ENCODE measurements at regions not wholly inside any gene's neighbourhood (a gene's known extent, or its start where the extent isn't known, plus 50 kb on each side); places are given as distances from the start of the nearest gene placed in this dataset.
A peak's percentile ranks its signal among the peaks of the same experiment; 100 is the strongest.

GRCh38 chr11:42237701-42238235 is 778.3 kb upstream of the LRRC4C start:
- intact Hi-C loops (cut with DNase I) = no loop called here
- DNase-seq = no peak

- no peak for DNase-seq
These were observed 779.7 kb upstream of the LRRC4C start for GRCh38 chr11:42239188-42239587.

GRCh38 chr11:42243385-42243784 is 783.9 kb upstream of the LRRC4C start:
- intact Hi-C loops (cut with DNase I) = no loop called here
- DNase-seq = no peak

More at GRCh38 chr11:42239188-42239587, 779.7 kb upstream of the LRRC4C start:
- intact Hi-C loops (cut with DNase I) = no loop called here

GRCh38 chr11:42244376-42244775 is 784.9 kb upstream of the LRRC4C start:
- intact Hi-C loops (cut with DNase I) = no loop called here
- DNase-seq = no peak

GRCh38 chr11:42249401-42249800 is 789.9 kb upstream of the LRRC4C start:
- intact Hi-C loops (cut with DNase I) = no loop called here
- DNase-seq = no peak

- DNase-seq = no peak
- intact Hi-C loops (cut with DNase I) = no loop called here
These were observed 790.5 kb upstream of the LRRC4C start for GRCh38 chr11:42249956-42250355.

- DNase-seq = no peak
- intact Hi-C loops (cut with DNase I) = no loop called here
These were observed 792.5 kb upstream of the LRRC4C start for GRCh38 chr11:42251984-42252383.

GRCh38 chr11:42253156-42253555 is 793.7 kb upstream of the LRRC4C start:
- DNase-seq = no peak
- intact Hi-C loops (cut with DNase I) = no loop called here

- DNase-seq = no peak
- intact Hi-C loops (cut with DNase I) = no loop called here
These were observed 796.5 kb upstream of the LRRC4C start for GRCh38 chr11:42255906-42256305.

- intact Hi-C loops (cut with DNase I) = no loop called here
These were observed 798.1 kb upstream of the LRRC4C start for GRCh38 chr11:42257534-42257933.

GRCh38 chr11:42265072-42265471 is 805.6 kb upstream of the LRRC4C start:
- DNase-seq = no peak
- intact Hi-C loops (cut with DNase I) = no loop called here

More at GRCh38 chr11:42257534-42257933, 798.1 kb upstream of the LRRC4C start:
- DNase-seq = peak in 2 of 42 donors; percentile 8 to 12

- no peak for DNase-seq
- intact Hi-C loops (cut with DNase I) = no loop called here
These were observed 811.9 kb upstream of the LRRC4C start for GRCh38 chr11:42271306-42271705.

- DNase-seq = no peak
- intact Hi-C loops (cut with DNase I) = no loop called here
These were observed 814.5 kb upstream of the LRRC4C start for GRCh38 chr11:42273977-42274376.

GRCh38 chr11:42296910-42297309 is 837.5 kb upstream of the LRRC4C start:
- no peak for DNase-seq
- intact Hi-C loops (cut with DNase I) = no loop called here

GRCh38 chr11:42299780-42300179 is 840.3 kb upstream of the LRRC4C start:
- no peak for DNase-seq
- intact Hi-C loops (cut with DNase I) = no loop called here

GRCh38 chr11:42301777-42302176 is 842.3 kb upstream of the LRRC4C start:
- no peak for DNase-seq
- intact Hi-C loops (cut with DNase I) = no loop called here

GRCh38 chr11:42311514-42311913 is 852.1 kb upstream of the LRRC4C start:
- intact Hi-C loops (cut with DNase I) = no loop called here
- peak in 3 of 42 donors; percentile 4 to 14 (median 8) for DNase-seq

- no peak for DNase-seq
- intact Hi-C loops (cut with DNase I) = no loop called here
These were observed 852.5 kb upstream of the LRRC4C start for GRCh38 chr11:42311944-42312343.

GRCh38 chr11:42315267-42315666 is 855.8 kb upstream of the LRRC4C start:
- no peak for DNase-seq

GRCh38 chr11:42315846-42316245 is 856.4 kb upstream of the LRRC4C start:
- intact Hi-C loops (cut with DNase I) = no loop called here
- DNase-seq = no peak

More at GRCh38 chr11:42315267-42315666, 855.8 kb upstream of the LRRC4C start:
- intact Hi-C loops (cut with DNase I) = no loop called here

GRCh38 chr11:42319921-42320320 is 860.5 kb upstream of the LRRC4C start:
- DNase-seq = no peak
- intact Hi-C loops (cut with DNase I) = no loop called here
